GM12878 (cell line): ENCODE measurements at regions not wholly inside any gene's neighbourhood (a gene's known extent, or its start where the extent isn't known, plus 50 kb on each side); places are given as distances from the start of the nearest gene placed in this dataset.

ENCODE experiments used
- ATAC-seq: fragments of 200-7000 bp; cut with Tn5 transposase; 3 replicates; pipeline ENCODE4 v1.9.1; 2020; ENCODE audit warnings: mild to moderate bottlenecking, moderate library complexity
- BruUV-seq: library from RNA; stranded (reverse); fragments of 400-500 nt; replicated peaks from 2 replicates; lab custom pipeline; 2021; lab: Mats Ljungman, UMichigan
- CTCF ChIA-PET: fragments of 300-600 bp; sonication (Branson Sonifier 250); formaldehyde crosslinking; extraction: SDS; loops from one replicate; lab custom pipeline; 2021; ENCODE audit warnings: inconsistent platforms; lab: Yijun Ruan, JAX
- POLR2A ChIA-PET: fragments of 350-600 bp; formaldehyde crosslinking; extraction: SDS; loops from one replicate; lab custom pipeline; 2021; ENCODE audit warnings: inconsistent platforms; lab: Charles Lee
- RAD21 ChIA-PET: fragments of 300-600 bp; sonication (Branson Sonifier 250); formaldehyde crosslinking; loops from one replicate; lab custom pipeline; 2023; ENCODE audit warnings: antibody characterized with exemption; ENCODE audit not compliant: unreplicated experiment; lab: Charles Lee
- SMC1A ChIA-PET: fragments of 300-600 bp; sonication (Branson Sonifier 250); formaldehyde crosslinking; loops from one replicate; lab custom pipeline; 2023; ENCODE audit not compliant: unreplicated experiment, uncharacterized antibody; lab: Charles Lee
- DNase-seq: peaks from one replicate; pipeline ENCODE4 v3.0.0-alpha.2; 2011; ENCODE audit warnings: low read depth, low spot score
- FAIRE-seq: peaks from 3 replicates; lab custom pipeline; 2011; peaks lifted over from hg19 to GRCh38; lab: Jason Lieb, UNC
- H2AFZ ChIP-seq: 2 replicates; pipeline ENCODE4 v1.6.0; 2011; ENCODE audit warnings: low read depth, low read length, control low read depth; ENCODE audit not compliant: control insufficient read depth
- H3K27ac ChIP-seq: 2 replicates; pipeline ENCODE4 v1.5.1; 2011; ENCODE audit warnings: control low read depth; ENCODE audit not compliant: control insufficient read depth, insufficient read depth
- H3K27me3 ChIP-seq, 2 experiments: replicated peaks in 1 of 2; 2 replicates each; pipeline versions ENCODE4 v1.6.0 to v1.6.1; 2011; ENCODE audit warnings: low read length in 1 of 2; ENCODE audit not compliant: control insufficient read depth in 2 of 2, insufficient read depth in 2 of 2
- H3K36me3 ChIP-seq, 2 experiments: 2 replicates each; pipeline ENCODE4 v1.5.1; 2011; ENCODE audit warnings: low read length in 1 of 2; ENCODE audit not compliant: control insufficient read depth in 2 of 2, insufficient read depth in 2 of 2
- H3K4me1 ChIP-seq: 2 replicates; pipeline ENCODE4 v1.6.1; 2011; ENCODE audit warnings: mild to moderate bottlenecking, low read length, moderate library complexity, mixed read lengths; ENCODE audit not compliant: control insufficient read depth, insufficient read depth
- H3K4me2 ChIP-seq: 2 replicates; pipeline ENCODE4 v1.6.0; 2011; ENCODE audit warnings: control low read depth; ENCODE audit not compliant: control insufficient read depth, insufficient read depth
- H3K4me3 ChIP-seq: fragments of 200-600 bp; sonication (generic); 2 replicates; pipeline ENCODE4 v1.5.1; 2016
- H3K79me2 ChIP-seq: 2 replicates; pipeline ENCODE4 v1.6.0; 2011; ENCODE audit warnings: low read length; ENCODE audit not compliant: control insufficient read depth, insufficient read depth
- H3K9ac ChIP-seq: 2 replicates; pipeline ENCODE4 v1.8.0; 2011; ENCODE audit warnings: low read length, control low read depth, mixed read lengths; ENCODE audit not compliant: control insufficient read depth, insufficient read depth
- H3K9me3 ChIP-seq: replicated peaks from 3 replicates; pipeline ENCODE4 v1.5.1; 2011; ENCODE audit warnings: mild to moderate bottlenecking, low read length; ENCODE audit not compliant: control insufficient read depth, insufficient read depth
- H4K20me1 ChIP-seq: 2 replicates; pipeline ENCODE4 v1.6.0; 2011; ENCODE audit not compliant: control insufficient read depth, insufficient read depth
- BACH1 ChIP-seq: fragments of 450-650 bp; IDR thresholded peaks from 2 replicates; pipeline ENCODE4 v1.6.1; 2017; ENCODE audit warnings: mild to moderate bottlenecking, borderline replicate concordance
- CBFB ChIP-seq: IDR thresholded peaks from 2 replicates; pipeline ENCODE4 v1.6.1; 2016; ENCODE audit warnings: antibody characterized with exemption, low read depth
- IKZF2 ChIP-seq, 2 experiments: fragments of 450-650 bp; IDR thresholded peaks; 2 replicates each; pipeline ENCODE4 v1.6.1; 2017; ENCODE audit warnings: mild to moderate bottlenecking in 2 of 2, moderate library complexity in 2 of 2
- MEF2B ChIP-seq: fragments of 450-650 bp; IDR thresholded peaks from 2 replicates; pipeline ENCODE4 v1.6.1; 2018; ENCODE audit warnings: mild to moderate bottlenecking, moderate library complexity; ENCODE audit not compliant: partially characterized antibody, poor library complexity, severe bottlenecking
- RBBP5 ChIP-seq: fragments of 200-600 bp; sonication (generic); conservative IDR thresholded peaks from 2 replicates; pipeline ENCODE4 v1.6.1; 2016
- RELA ChIP-seq: fragments of 450-650 bp; IDR thresholded peaks from 2 replicates; pipeline ENCODE4 v1.8.0; 2014; ENCODE audit warnings: borderline replicate concordance; ENCODE audit not compliant: partially characterized antibody
- SREBF2 ChIP-seq: IDR thresholded peaks from 2 replicates; pipeline ENCODE4 v1.6.1; 2012; ENCODE audit warnings: mild to moderate bottlenecking, low read length
- TCF3 ChIP-seq: IDR thresholded peaks from 2 replicates; pipeline ENCODE4 v1.6.1; 2012; ENCODE audit warnings: low read depth, mild to moderate bottlenecking, low read length, borderline replicate concordance; ENCODE audit not compliant: insufficient read depth
- TCF7 ChIP-seq: IDR thresholded peaks from 2 replicates; pipeline ENCODE4 v1.6.1; 2014; ENCODE audit warnings: antibody characterized with exemption, borderline replicate concordance
- WGBS: methylation state at CpG from one replicate; pipeline ENCODE4 v1.1.6; 2016; ENCODE audit warnings: low lambda C conversion rate; ENCODE audit not compliant: insufficient replicate concordance, insufficient coverage; ENCODE audit errors: missing lambda C conversion rate; 5-methylcytosine and 5-hydroxymethylcytosine counted together
- in situ Hi-C: fragments of 300-500 bp; cut with MboI; formaldehyde crosslinking; loops from 9 replicates; pipeline ENCODE4 v1.14.3; 2018; ENCODE audit warnings: mixed read lengths
- intact Hi-C: fragments of 100-400 bp; cut with micrococcal nuclease; formaldehyde crosslinking; loops from one replicate; pipeline ENCODE4 v1.14.2; 2022; ENCODE audit not compliant: unreplicated experiment
- TF ChIP-seq, protein P1 (sequence below): fragments of 450-650 bp; IDR thresholded peaks from 2 replicates; pipeline ENCODE4 v1.6.1; 2017; ENCODE audit warnings: mild to moderate bottlenecking, moderate library complexity
- TF ChIP-seq, protein P2 (sequence below): IDR thresholded peaks from 2 replicates; pipeline ENCODE4 v1.6.1; 2011; ENCODE audit warnings: low read depth, low read length, improper control_type of control experiment, borderline replicate concordance
- TF ChIP-seq, protein P3 (sequence below): fragments of 450-650 bp; IDR thresholded peaks from 2 replicates; pipeline ENCODE4 v1.6.1; 2018; ENCODE audit warnings: borderline replicate concordance, mild to moderate bottlenecking; ENCODE audit not compliant: partially characterized antibody
- TF ChIP-seq, protein P4 (sequence below): fragments of 450-650 bp; formaldehyde crosslinking; IDR thresholded peaks from 2 replicates; pipeline ENCODE4 v1.5.0; 2022; ENCODE audit warnings: mild to moderate bottlenecking, missing genetic modification characterization

DNA sequence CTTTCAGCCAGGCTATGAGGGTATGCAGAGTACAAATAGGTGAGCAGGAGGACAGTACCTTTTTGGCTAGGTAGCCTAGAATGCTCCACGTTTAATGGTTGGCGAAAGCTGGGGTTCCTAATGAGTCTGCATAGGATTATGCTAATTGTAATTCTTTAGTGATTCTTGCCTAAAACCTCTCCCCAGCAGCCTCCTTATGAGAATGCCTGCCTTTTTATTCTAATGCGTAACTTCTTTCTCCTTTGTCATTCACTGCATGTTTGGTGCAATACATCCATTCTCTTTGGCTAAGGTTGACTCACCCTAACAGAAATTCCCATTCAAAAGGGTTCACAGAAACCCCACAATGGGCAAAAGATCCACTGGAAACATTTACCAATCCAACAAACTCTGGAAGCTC lies 752.2 kb downstream of the FSCB start (continued):
- TF ChIP-seq, protein P1, sequence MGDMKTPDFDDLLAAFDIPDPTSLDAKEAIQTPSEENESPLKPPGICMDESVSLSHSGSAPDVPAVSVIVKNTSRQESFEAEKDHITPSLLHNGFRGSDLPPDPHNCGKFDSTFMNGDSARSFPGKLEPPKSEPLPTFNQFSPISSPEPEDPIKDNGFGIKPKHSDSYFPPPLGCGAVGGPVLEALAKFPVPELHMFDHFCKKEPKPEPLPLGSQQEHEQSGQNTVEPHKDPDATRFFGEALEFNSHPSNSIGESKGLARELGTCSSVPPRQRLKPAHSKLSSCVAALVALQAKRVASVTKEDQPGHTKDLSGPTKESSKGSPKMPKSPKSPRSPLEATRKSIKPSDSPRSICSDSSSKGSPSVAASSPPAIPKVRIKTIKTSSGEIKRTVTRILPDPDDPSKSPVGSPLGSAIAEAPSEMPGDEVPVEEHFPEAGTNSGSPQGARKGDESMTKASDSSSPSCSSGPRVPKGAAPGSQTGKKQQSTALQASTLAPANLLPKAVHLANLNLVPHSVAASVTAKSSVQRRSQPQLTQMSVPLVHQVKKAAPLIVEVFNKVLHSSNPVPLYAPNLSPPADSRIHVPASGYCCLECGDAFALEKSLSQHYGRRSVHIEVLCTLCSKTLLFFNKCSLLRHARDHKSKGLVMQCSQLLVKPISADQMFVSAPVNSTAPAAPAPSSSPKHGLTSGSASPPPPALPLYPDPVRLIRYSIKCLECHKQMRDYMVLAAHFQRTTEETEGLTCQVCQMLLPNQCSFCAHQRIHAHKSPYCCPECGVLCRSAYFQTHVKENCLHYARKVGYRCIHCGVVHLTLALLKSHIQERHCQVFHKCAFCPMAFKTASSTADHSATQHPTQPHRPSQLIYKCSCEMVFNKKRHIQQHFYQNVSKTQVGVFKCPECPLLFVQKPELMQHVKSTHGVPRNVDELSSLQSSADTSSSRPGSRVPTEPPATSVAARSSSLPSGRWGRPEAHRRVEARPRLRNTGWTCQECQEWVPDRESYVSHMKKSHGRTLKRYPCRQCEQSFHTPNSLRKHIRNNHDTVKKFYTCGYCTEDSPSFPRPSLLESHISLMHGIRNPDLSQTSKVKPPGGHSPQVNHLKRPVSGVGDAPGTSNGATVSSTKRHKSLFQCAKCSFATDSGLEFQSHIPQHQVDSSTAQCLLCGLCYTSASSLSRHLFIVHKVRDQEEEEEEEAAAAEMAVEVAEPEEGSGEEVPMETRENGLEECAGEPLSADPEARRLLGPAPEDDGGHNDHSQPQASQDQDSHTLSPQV = no peak

DNA sequence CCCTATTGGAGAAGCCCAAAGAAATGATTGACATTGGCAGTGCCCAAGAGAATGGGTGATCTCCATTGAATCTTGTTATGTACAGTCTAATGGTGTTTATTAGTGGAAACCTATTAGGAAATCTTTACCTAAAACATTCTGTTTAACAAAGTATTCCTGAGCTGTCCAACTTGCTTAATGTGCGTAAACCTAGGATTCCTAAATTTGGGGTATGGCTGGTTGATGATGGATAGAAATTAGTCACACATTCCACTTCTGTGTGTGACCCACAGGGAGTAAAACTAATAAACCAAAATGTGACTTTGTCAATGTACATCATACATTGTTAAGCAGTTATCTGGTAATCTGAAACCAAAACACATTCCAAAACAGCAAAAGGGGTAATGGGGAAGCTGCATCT lies 761.3 kb downstream of the FSCB start:
- 100% methylated on average over 1 of the region's 1 CpG for WGBS
- FAIRE-seq = no peak
- in situ Hi-C loops = no loop called here
- no peak for TF ChIP-seq TCF7
- TF ChIP-seq BACH1 = no peak
- TF ChIP-seq, protein P2, sequence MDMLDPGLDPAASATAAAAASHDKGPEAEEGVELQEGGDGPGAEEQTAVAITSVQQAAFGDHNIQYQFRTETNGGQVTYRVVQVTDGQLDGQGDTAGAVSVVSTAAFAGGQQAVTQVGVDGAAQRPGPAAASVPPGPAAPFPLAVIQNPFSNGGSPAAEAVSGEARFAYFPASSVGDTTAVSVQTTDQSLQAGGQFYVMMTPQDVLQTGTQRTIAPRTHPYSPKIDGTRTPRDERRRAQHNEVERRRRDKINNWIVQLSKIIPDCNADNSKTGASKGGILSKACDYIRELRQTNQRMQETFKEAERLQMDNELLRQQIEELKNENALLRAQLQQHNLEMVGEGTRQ = no peak
- TF ChIP-seq SREBF2 = no peak
- TF ChIP-seq, protein P3, sequence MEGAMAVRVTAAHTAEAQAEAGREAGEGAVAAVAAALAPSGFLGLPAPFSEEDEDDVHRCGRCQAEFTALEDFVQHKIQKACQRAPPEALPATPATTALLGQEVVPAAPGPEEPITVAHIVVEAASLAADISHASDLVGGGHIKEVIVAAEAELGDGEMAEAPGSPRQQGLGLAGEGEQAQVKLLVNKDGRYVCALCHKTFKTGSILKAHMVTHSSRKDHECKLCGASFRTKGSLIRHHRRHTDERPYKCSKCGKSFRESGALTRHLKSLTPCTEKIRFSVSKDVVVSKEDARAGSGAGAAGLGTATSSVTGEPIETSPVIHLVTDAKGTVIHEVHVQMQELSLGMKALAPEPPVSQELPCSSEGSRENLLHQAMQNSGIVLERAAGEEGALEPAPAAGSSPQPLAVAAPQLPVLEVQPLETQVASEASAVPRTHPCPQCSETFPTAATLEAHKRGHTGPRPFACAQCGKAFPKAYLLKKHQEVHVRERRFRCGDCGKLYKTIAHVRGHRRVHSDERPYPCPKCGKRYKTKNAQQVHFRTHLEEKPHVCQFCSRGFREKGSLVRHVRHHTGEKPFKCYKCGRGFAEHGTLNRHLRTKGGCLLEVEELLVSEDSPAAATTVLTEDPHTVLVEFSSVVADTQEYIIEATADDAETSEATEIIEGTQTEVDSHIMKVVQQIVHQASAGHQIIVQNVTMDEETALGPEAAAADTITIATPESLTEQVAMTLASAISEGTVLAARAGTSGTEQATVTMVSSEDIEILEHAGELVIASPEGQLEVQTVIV = no peak
- no peak for TF ChIP-seq TCF3
- TF ChIP-seq, protein P4, sequence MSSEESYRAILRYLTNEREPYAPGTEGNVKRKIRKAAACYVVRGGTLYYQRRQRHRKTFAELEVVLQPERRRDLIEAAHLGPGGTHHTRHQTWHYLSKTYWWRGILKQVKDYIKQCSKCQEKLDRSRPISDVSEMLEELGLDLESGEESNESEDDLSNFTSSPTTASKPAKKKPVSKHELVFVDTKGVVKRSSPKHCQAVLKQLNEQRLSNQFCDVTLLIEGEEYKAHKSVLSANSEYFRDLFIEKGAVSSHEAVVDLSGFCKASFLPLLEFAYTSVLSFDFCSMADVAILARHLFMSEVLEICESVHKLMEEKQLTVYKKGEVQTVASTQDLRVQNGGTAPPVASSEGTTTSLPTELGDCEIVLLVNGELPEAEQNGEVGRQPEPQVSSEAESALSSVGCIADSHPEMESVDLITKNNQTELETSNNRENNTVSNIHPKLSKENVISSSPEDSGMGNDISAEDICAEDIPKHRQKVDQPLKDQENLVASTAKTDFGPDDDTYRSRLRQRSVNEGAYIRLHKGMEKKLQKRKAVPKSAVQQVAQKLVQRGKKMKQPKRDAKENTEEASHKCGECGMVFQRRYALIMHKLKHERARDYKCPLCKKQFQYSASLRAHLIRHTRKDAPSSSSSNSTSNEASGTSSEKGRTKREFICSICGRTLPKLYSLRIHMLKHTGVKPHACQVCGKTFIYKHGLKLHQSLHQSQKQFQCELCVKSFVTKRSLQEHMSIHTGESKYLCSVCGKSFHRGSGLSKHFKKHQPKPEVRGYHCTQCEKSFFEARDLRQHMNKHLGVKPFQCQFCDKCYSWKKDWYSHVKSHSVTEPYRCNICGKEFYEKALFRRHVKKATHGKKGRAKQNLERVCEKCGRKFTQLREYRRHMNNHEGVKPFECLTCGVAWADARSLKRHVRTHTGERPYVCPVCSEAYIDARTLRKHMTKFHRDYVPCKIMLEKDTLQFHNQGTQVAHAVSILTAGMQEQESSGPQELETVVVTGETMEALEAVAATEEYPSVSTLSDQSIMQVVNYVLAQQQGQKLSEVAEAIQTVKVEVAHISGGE (CRISPR knock-in tag) = no peak
- no peak for TF ChIP-seq CBFB
- TF ChIP-seq IKZF2 (IDR thresholded peaks at IDR 0.05) = no peak
- TF ChIP-seq RBBP5 = no peak
- TF ChIP-seq MEF2B = no peak
- no peak for TF ChIP-seq RELA

More for the DNA sequence above, 761.3 kb downstream of the FSCB start:
- ATAC-seq (no peak), DNase-seq (no peak)
- H3K9me3 ChIP-seq = no peaks in the 10 kb centered on the region
- no peak overlapping the region for H3K9ac ChIP-seq
- H3K4me3 ChIP-seq = no peak overlapping the region
- H3K4me1 ChIP-seq = no peaks in the 10 kb centered on the region
- intact Hi-C loops = no loop called here
- SMC1A ChIA-PET = no interaction called here
- H2AFZ ChIP-seq = no peak overlapping the region
- no peaks in the 10 kb centered on the region for H3K36me3 ChIP-seq
- no TSS peak for BruUV-seq
- H3K27me3 ChIP-seq = no peaks in the 10 kb centered on the region
- H3K79me2 ChIP-seq = no peaks in the 10 kb centered on the region
- RAD21 ChIA-PET = no interaction called here
- no peaks in the 10 kb centered on the region for H4K20me1 ChIP-seq
- POLR2A ChIA-PET = no interaction called here
- no peak overlapping the region for H3K4me2 ChIP-seq
- CTCF ChIA-PET = no interaction called here
- no peak overlapping the region for H3K27ac ChIP-seq
